IgD-negative memory B cell (primary cell): ENCODE measurements at regions not wholly inside any gene's neighbourhood (a gene's known extent, or its start where the extent isn't known, plus 50 kb on each side); places are given as distances from the start of the nearest gene placed in this dataset.

Experiments
- H3K27ac Mint-ChIP-seq, 3 donors: one replicate each; pipeline ENCODE4 v1.8.0; 2020 to 2022; ENCODE audit warnings: mild to moderate bottlenecking in 3 of 3, mixed read lengths in 3 of 3, moderate library complexity in 1 of 3
- H3K27me3 Mint-ChIP-seq: one replicate; pipeline ENCODE4 v1.8.0; 2021; ENCODE audit warnings: mixed read lengths
- H3K36me3 Mint-ChIP-seq: one replicate; pipeline ENCODE4 v1.8.0; 2020; ENCODE audit warnings: mild to moderate bottlenecking, mixed read lengths
- H3K4me1 Mint-ChIP-seq, 3 donors: one replicate each; pipeline ENCODE4 v1.8.0; 2020 to 2022; ENCODE audit warnings: mixed read lengths in 3 of 3, mild to moderate bottlenecking in 1 of 3
- H3K4me3 Mint-ChIP-seq, 4 donors: one replicate each; pipeline ENCODE4 v1.8.0; 2020 to 2022; ENCODE audit warnings: mild to moderate bottlenecking in 4 of 4, mixed read lengths in 4 of 4, moderate library complexity in 3 of 4
- H3K9me3 Mint-ChIP-seq, 3 donors: one replicate each; pipeline ENCODE4 v1.8.0; 2020 to 2021; ENCODE audit warnings: mixed read lengths in 3 of 3, mild to moderate bottlenecking in 1 of 3

- no peak overlapping the region for H3K27ac Mint-ChIP-seq
- H3K9me3 Mint-ChIP-seq: peaks cover 0 to 4% (median 4%) of the 10 kb centered on the region in 3 donors
- no peak overlapping the region for H3K4me3 Mint-ChIP-seq
- no peaks in the 10 kb centered on the region for H3K36me3 Mint-ChIP-seq
- H3K27me3 Mint-ChIP-seq: no peaks in the 10 kb centered on the region
- no peaks in the 10 kb centered on the region for H3K4me1 Mint-ChIP-seq
Observed at GRCh38 chr16:6377956-6378355, 954.7 kb upstream of the RBFOX1 start.

- H3K4me3 Mint-ChIP-seq: no peak overlapping the region
- no peak overlapping the region for H3K27ac Mint-ChIP-seq
- H3K9me3 Mint-ChIP-seq: peaks cover 0 to 4% (median 4%) of the 10 kb centered on the region in 3 donors
- no peaks in the 10 kb centered on the region for H3K27me3 Mint-ChIP-seq
- H3K4me1 Mint-ChIP-seq: no peaks in the 10 kb centered on the region
- H3K36me3 Mint-ChIP-seq: no peaks in the 10 kb centered on the region
Observed at GRCh38 chr16:6375465-6376075, 957.1 kb upstream of the RBFOX1 start.

GRCh38 chr16:6374821-6375220 is 957.8 kb upstream of the RBFOX1 start:
- no peaks in the 10 kb centered on the region for H3K36me3 Mint-ChIP-seq
- no peak overlapping the region for H3K4me3 Mint-ChIP-seq
- H3K27ac Mint-ChIP-seq: no peak overlapping the region
- H3K4me1 Mint-ChIP-seq: no peaks in the 10 kb centered on the region
- H3K27me3 Mint-ChIP-seq: no peaks in the 10 kb centered on the region
- peaks cover 0 to 4% (median 4%) of the 10 kb centered on the region in 3 donors for H3K9me3 Mint-ChIP-seq

- Mint-ChIP-seq H3K27ac (no peak overlapping the region), H3K36me3 (no peaks in the 10 kb centered on the region), H3K4me1 (no peaks in the 10 kb centered on the region), H3K27me3 (no peaks in the 10 kb centered on the region), H3K4me3 (no peak overlapping the region), H3K9me3 (peaks cover 5 to 11% (median 5%) of the 10 kb centered on the region in 3 donors)
Observed at GRCh38 chr16:6364846-6365245, 967.8 kb upstream of the RBFOX1 start.

- no peaks in the 10 kb centered on the region for H3K4me1 Mint-ChIP-seq
- peaks cover 5 to 9% (median 5%) of the 10 kb centered on the region in 3 donors for H3K9me3 Mint-ChIP-seq
- H3K27me3 Mint-ChIP-seq: no peaks in the 10 kb centered on the region
- H3K27ac Mint-ChIP-seq: no peak overlapping the region
- H3K4me3 Mint-ChIP-seq: no peak overlapping the region
- no peaks in the 10 kb centered on the region for H3K36me3 Mint-ChIP-seq
Observed at GRCh38 chr16:6363896-6364607, 968.6 kb upstream of the RBFOX1 start.

- Mint-ChIP-seq H3K4me3 (no peak overlapping the region), H3K27me3 (no peaks in the 10 kb centered on the region), H3K27ac (no peak overlapping the region), H3K9me3 (peaks cover 1 to 6% (median 3%) of the 10 kb centered on the region in 3 donors), H3K36me3 (no peaks in the 10 kb centered on the region), H3K4me1 (no peaks in the 10 kb centered on the region)
Observed at GRCh38 chr16:6363396-6363795, 969.2 kb upstream of the RBFOX1 start.

- Mint-ChIP-seq H3K4me3 (no peak overlapping the region), H3K4me1 (no peaks in the 10 kb centered on the region), H3K27ac (no peak overlapping the region), H3K27me3 (no peaks in the 10 kb centered on the region), H3K36me3 (no peaks in the 10 kb centered on the region), H3K9me3 (peaks cover 0 to 4% (median 2%) of the 10 kb centered on the region in 3 donors)
Observed at GRCh38 chr16:6362321-6362720, 970.3 kb upstream of the RBFOX1 start.

GRCh38 chr16:6360641-6361040 is 972.0 kb upstream of the RBFOX1 start:
- Mint-ChIP-seq H3K36me3 (no peaks in the 10 kb centered on the region), H3K27me3 (no peaks in the 10 kb centered on the region), H3K27ac (no peak overlapping the region), H3K4me1 (no peaks in the 10 kb centered on the region), H3K4me3 (no peak overlapping the region), H3K9me3 (peaks cover 2 to 5% (median 4%) of the 10 kb centered on the region in 3 donors)

GRCh38 chr16:6356911-6357310 is 975.7 kb upstream of the RBFOX1 start:
- no peak overlapping the region for H3K27ac Mint-ChIP-seq
- no peak overlapping the region for H3K4me3 Mint-ChIP-seq
- no peaks in the 10 kb centered on the region for H3K27me3 Mint-ChIP-seq
- H3K4me1 Mint-ChIP-seq: no peaks in the 10 kb centered on the region
- peaks cover 2% of the 10 kb centered on the region for H3K36me3 Mint-ChIP-seq
- H3K9me3 Mint-ChIP-seq: peaks cover 4 to 6% (median 5%) of the 10 kb centered on the region in 3 donors

GRCh38 chr16:6349725-6350124 is 982.9 kb upstream of the RBFOX1 start:
- Mint-ChIP-seq H3K9me3 (peaks cover 0 to 7% (median 4%) of the 10 kb centered on the region in 3 donors), H3K36me3 (peaks cover 2% of the 10 kb centered on the region), H3K27me3 (no peaks in the 10 kb centered on the region), H3K4me3 (no peak overlapping the region), H3K4me1 (no peaks in the 10 kb centered on the region), H3K27ac (no peak overlapping the region)

GRCh38 chr16:6345090-6345489 is 987.6 kb upstream of the RBFOX1 start:
- H3K4me3 Mint-ChIP-seq: no peak overlapping the region
- no peaks in the 10 kb centered on the region for H3K4me1 Mint-ChIP-seq
- no peak overlapping the region for H3K27ac Mint-ChIP-seq
- peaks cover 2 to 12% (median 7%) of the 10 kb centered on the region in 3 donors for H3K9me3 Mint-ChIP-seq
- no peaks in the 10 kb centered on the region for H3K27me3 Mint-ChIP-seq
- H3K36me3 Mint-ChIP-seq: peaks cover 2% of the 10 kb centered on the region

- H3K9me3 Mint-ChIP-seq: peaks cover 3 to 20% (median 7%) of the 10 kb centered on the region in 3 donors
- H3K4me3 Mint-ChIP-seq: no peak overlapping the region
- no peaks in the 10 kb centered on the region for H3K27me3 Mint-ChIP-seq
- no peaks in the 10 kb centered on the region for H3K4me1 Mint-ChIP-seq
- H3K27ac Mint-ChIP-seq: no peak overlapping the region
- H3K36me3 Mint-ChIP-seq: peaks cover 2% of the 10 kb centered on the region
Observed at GRCh38 chr16:6343157-6343556, 989.5 kb upstream of the RBFOX1 start.

GRCh38 chr16:6341981-6342380 is 990.7 kb upstream of the RBFOX1 start:
- Mint-ChIP-seq H3K27me3 (no peaks in the 10 kb centered on the region), H3K4me1 (no peaks in the 10 kb centered on the region), H3K27ac (no peak overlapping the region), H3K4me3 (no peak overlapping the region), H3K36me3 (peaks cover 2% of the 10 kb centered on the region), H3K9me3 (peaks cover 6 to 20% (median 9%) of the 10 kb centered on the region in 3 donors)

GRCh38 chr16:6335072-6335471 is 997.6 kb upstream of the RBFOX1 start:
- Mint-ChIP-seq H3K4me1 (no peaks in the 10 kb centered on the region), H3K9me3 (peaks cover 5 to 17% (median 5%) of the 10 kb centered on the region in 3 donors), H3K27ac (no peak overlapping the region), H3K4me3 (no peak overlapping the region), H3K27me3 (no peaks in the 10 kb centered on the region), H3K36me3 (no peaks in the 10 kb centered on the region)

GRCh38 chr16:6331770-6332169 is 1000.9 kb upstream of the RBFOX1 start:
- no peaks in the 10 kb centered on the region for H3K4me1 Mint-ChIP-seq

GRCh38 chr16:6317934-6318333 is 1014.7 kb upstream of the RBFOX1 start:
- Mint-ChIP-seq H3K4me1 (no peaks in the 10 kb centered on the region), H3K4me3 (no peak overlapping the region), H3K27ac (no peak overlapping the region), H3K9me3 (peaks cover 1 to 16% (median 9%) of the 10 kb centered on the region in 3 donors), H3K36me3 (peaks cover 3% of the 10 kb centered on the region), H3K27me3 (no peaks in the 10 kb centered on the region)

More at GRCh38 chr16:6331770-6332169, 1000.9 kb upstream of the RBFOX1 start:
- Mint-ChIP-seq H3K27me3 (no peaks in the 10 kb centered on the region), H3K27ac (no peak overlapping the region), H3K9me3 (peaks cover 0 to 12% (median 3%) of the 10 kb centered on the region in 3 donors), H3K36me3 (no peaks in the 10 kb centered on the region), H3K4me3 (no peak overlapping the region)
